C1 segment of cervical spinal cord (tissue), 14 donors: ENCODE measurements at regions not wholly inside any gene's neighbourhood (a gene's known extent, or its start where the extent isn't known, plus 50 kb on each side); places are given as distances from the start of the nearest gene placed in this dataset.
"Not testable (repeated sequence)": the region's sequence is repeated elsewhere in the genome, so short reads cannot be mapped to it uniquely, and the experiment has no call there.

Experiments used
- DNase-seq, 14 donors: peaks; one replicate each; lab custom pipeline; 2025; lab: John Stamatoyannopoulos, UW

DNA sequence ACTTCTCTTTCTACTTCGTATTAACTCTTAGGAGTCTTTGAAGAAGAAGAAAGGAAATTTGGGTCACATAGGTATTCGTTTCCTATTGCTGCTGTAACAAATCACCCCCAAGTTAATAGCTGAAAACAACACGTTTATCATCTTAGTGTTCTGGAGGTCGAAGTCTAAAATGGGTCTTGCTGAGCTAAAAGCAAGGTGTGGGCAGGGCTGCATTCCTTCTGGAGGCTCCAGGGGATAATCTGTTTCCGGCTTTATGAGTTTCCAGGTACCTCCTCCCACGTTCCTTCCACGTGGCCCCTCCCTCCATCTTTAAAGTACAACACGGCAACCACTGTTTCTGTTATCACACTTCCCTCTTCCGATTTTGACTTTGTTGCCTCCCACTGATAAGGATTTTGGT lies 233.5 kb upstream of the RBBP8 start:
- DNase-seq = no peak

GRCh38 chr18:22700920-22701319 lies 232.2 kb upstream of the RBBP8 start:
- DNase-seq = no peak

DNA sequence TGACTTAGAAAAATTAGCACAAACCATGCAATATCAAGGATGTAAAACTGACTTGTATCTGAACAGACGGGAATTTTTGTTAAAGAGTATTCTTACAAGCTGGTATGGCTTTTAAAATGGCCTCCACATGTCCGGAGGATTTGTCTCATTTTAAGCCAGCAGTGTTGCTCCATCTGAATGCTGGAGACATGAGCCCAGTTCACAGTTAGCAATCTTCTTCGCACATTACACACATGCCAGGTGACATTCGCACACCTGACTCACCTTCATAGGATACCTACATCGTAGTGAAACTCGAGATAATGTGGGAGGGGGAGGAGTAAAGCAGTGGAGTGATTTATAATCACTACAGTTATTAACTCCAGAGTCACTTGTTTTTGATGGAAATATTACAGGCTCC lies 231.8 kb upstream of the RBBP8 start:
- no peak for DNase-seq

- DNase-seq = no peak
Observed at GRCh38 chr18:22701795-22702194, 231.3 kb upstream of the RBBP8 start.

DNA sequence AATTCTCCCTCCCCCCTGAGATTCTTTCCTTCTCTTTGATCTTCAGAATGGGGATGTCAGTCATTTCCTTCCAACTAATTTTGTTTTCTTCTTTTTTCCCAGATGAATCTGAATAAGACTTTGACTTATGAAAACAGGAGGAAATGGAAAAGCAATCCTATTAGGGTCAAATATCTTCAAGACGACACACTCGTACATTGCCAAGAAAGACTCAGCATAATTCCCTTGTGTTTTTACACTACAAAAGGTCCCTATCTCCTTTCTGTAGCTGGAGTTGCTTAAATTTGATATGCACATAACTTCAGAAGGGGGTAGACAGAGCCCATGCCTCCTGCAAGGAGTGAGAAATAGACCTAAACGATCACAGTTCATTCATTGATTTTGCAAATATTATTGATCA lies 230.3 kb upstream of the RBBP8 start:
- no peak for DNase-seq

- DNase-seq = no peak
Observed at GRCh38 chr18:22703883-22704585, 229.1 kb upstream of the RBBP8 start.

DNA sequence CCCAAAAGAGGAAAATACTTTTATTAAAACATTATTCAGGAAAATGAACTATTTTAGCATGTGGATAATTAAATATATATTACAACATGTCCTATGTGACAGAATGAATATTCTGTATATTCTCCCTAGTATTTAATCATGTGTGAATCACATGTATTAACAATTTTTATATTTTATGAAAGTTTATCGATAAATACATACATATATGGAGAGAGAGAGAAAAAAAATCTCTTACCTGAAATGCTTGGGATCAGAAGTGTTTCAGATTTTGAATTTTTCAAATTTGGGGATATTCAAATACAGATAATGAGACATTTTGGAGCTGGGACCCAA lies 228.6 kb upstream of the RBBP8 start:
- DNase-seq = no peak

DNA sequence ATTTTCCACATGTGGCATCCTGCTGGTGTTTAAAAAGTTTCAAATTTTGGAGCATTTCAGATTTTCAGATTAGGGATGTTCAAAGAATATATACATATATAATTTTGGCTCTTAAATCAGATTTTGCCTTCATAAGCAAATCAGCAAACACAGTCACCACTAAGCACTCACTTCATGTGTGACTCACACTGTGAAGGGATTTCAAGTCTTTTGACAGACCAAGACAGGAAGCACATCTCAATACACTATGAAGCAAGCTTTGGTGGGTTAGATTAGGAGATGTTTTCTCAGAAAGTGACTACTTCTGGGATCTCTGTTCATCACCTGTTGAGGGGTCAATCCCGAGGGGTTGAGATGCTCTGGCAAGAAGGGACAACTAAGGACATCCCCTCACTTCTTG lies 227.8 kb upstream of the RBBP8 start:
- DNase-seq = no peak

DNA sequence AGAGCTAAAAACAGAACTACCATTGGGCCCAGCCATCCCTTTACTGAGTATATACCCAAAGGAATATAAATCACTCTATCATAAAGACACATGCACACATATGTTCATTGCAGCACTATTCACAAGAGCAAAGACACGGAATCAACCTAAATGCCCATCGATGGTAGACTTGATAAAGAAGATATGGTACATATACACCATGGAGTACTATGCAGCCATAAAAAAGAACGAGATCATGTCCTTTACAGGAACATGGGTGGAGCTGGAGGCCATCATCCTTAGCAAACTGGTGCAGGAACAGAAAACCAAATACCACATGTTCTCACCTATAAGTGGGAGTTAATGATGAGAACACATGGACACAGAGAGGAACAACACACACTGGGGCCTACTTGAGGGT lies 227.1 kb upstream of the RBBP8 start:
- not testable (repeated sequence) for DNase-seq

GRCh38 chr18:22709288-22710060 lies 223.7 kb upstream of the RBBP8 start:
- DNase-seq = no peak

GRCh38 chr18:22710673-22711191 lies 222.4 kb upstream of the RBBP8 start:
- no peak for DNase-seq

GRCh38 chr18:22711192-22711685 lies 221.9 kb upstream of the RBBP8 start:
- DNase-seq = no peak

GRCh38 chr18:22713511-22713910 lies 219.6 kb upstream of the RBBP8 start:
- no peak for DNase-seq

- DNase-seq = not testable (repeated sequence)
Observed at GRCh38 chr18:22717536-22717935, 215.6 kb upstream of the RBBP8 start.

DNA sequence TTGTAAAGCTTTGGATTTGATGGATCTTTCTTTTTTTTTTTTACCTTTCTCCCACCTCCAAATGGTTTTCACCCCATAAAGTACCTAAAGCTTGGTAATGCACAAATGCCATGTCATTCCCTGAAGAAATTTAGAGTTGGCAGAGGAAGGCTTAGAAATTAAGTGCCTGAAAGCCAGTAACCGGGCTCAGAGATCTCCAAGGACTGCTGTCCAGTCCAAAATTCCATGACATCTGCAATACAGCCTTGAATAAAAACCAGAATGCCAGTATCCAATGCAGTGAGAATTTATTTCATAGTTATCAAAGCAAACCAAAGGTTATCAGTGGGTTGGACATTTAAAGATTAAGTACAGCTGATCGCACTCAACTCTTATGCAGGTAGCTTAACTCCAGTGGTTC lies 209.9 kb upstream of the RBBP8 start:
- DNase-seq = no peak

GRCh38 chr18:22723773-22724172 lies 209.4 kb upstream of the RBBP8 start:
- DNase-seq = no peak

DNA sequence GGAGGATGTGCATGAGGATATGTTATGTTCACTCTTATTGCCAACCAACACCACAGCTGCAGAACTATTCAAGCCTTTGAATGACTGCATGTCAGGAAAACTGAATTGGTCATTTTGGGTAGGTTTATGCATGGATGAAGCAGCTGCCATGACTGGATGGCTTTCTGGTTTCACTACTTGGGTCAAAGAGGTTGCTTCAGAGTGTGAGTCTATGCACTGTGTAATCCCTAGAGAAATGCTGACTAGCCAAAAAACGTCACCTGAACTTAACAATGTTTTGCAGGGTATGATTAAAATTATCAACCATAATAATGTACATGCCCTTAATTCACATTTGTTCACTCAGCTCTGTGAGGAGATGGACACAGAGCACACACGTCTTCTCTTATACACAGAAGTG lies 206.7 kb upstream of the RBBP8 start:
- DNase-seq = no peak

DNA sequence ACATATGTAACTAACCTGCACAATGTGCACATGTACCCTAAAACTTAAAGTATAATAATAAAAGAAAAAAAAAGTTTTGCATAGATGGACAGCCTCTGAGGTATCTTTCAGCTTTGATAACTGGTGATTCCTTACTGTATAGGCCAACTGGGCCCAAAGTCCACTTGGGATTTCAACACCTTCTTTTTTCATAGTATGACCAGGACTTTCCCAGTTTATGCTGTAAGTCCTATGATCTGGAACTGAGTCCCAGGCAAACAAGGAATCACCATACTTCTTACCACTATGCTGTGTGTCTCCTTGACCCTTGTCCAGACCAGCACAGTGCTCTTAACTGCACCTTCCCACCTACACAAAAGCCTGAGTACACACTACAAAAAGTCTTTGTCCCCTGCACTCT lies 205.1 kb upstream of the RBBP8 start:
- no peak for DNase-seq

DNA sequence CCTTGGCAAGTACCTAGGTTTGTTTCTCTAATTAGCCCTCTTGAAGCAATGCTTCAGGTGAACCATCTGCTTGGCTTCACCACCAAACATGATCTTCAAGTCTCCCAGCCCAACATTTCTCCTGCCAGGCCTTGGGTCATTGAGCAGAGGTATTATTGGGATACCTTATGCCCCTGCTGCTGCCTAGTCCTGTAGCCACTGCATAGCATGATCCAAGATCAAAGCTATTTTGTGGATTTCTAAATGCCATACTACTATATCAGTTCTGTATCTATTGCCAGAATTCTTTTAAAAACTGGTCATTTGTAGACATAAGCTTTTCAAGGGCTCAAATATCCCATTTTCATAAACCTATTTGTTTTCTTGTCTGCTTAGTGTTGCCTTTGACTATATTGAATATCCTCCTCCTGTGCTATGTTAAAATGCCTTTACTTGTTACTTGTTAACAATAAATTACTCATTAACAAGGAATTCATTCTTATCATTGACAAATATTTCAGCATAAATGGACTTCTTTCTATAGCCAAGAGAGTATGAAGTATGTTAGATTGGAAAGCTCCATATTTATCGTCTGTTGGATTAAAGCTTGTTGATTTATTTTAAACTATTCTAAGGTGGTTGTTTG lies 204.5 kb upstream of the RBBP8 start:
- no peak for DNase-seq

DNA sequence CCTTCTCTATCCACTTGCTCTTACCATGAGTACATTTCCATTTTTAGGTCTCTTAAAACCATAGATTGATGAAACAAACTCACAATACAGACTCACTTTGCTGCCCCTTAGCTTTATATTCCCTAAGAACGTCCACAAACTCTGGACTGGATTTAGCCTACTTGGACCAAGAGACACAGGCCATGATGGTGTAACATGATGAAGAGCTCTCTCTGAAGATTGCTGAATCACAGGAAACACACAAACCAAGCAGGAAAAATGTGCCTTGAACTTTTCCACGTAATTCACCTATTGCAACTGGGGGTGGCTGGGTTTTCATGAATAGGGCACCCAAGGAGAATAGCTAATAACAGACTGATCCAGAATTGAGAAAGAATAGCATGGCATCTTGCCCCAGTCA lies 201.7 kb upstream of the RBBP8 start:
- DNase-seq = no peak

DNA sequence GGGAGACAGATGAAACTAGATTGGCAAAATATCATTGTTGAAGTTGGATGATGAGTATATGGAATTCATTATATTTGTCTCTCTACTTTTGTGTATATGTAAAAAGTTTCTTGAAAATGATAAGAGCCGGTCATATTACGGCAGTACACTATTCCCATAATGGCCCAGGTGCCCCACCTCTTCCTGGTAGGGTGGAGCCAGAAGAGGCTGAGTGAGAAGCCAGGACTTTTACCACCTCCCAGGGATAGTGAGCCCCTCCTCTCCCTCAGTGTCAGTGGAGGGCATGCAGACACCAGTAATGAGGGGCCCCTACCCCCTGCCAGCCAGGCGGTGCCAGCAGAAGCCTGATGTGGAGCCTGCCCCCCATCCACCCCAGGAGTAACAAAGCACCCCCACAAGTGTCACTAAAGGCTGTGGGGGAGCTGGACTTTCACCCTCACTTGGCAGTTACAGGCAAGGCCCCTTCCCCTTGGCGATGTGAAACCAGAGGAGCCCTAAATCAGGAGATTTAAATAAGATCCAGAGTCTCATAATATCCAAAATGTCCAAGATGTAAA lies 198.9 kb upstream of the RBBP8 start:
- DNase-seq = no peak
